ENCODE measurements at regions not wholly inside any gene's neighbourhood (a gene's known extent, or its start where the extent isn't known, plus 50 kb on each side); places are given as distances from the start of the nearest gene placed in this dataset.

DNA sequence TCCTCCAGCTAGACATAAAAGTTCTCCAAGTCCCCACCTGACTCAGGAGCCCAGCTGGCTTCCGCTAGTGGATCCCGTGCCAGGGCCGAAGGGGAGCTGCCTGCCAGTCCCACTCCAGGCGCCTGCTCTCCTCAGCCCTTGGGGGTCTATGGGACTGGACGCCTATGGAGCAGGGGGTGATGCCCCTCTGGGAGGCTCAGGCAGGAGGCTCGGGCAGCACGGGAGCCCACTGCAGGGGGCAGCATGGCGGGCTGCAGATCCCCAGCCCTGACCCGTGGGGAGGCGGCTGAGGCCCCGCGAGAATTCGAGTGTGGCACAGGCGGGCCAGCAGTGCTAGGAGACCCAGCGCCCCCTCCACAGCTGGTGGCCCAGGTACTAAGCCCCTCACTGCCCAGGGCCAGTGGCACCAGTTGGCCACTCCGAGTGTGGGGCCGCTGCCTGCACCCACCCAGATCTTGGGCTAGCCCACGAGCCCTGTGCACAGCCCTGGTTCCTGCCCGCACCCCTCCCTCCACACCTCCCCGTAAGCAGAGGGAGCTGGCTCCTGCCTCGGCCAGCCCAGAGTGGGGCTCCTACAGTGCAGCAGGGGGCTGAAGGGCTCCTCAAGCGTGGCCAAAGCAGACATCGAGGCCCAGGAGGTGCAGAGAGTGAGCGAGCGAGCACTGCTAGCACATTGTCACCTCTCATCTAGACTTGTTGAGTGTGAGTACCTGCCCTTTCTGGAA, 221.3 kb upstream of the NSMCE3 start:
- Mint-ChIP-seq H3K27ac (no peak overlapping the region), H3K9me3 (no peaks in the 10 kb centered on the region), H3K36me3 (no peaks in the 10 kb centered on the region)
- DNase-seq (ENCODE audit: low spot score in 2 of 2): no peak
- no peak for ATAC-seq

DNA sequence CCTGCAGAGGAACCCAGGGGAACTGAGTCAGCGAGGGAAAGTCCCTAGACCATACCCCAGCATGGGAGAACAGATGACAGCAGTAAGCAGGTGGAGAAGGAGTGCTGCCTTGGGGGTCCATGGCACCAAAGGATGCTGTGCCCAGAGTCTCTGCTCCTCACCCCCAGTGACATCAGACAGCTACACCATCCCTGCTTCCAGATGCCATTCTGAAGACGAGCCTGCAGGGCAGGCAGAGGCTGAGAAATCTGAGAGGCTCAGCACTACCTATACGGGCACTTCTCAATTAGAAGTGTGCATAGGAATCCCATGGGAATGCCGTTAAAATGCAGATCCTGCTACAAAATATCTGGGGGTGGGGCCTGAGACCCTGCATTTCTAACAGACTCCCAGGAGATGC, 211.3 kb upstream of the NSMCE3 start:
- H3K36me3 Mint-ChIP-seq: no peaks in the 10 kb centered on the region
- ATAC-seq: no peak

DNA sequence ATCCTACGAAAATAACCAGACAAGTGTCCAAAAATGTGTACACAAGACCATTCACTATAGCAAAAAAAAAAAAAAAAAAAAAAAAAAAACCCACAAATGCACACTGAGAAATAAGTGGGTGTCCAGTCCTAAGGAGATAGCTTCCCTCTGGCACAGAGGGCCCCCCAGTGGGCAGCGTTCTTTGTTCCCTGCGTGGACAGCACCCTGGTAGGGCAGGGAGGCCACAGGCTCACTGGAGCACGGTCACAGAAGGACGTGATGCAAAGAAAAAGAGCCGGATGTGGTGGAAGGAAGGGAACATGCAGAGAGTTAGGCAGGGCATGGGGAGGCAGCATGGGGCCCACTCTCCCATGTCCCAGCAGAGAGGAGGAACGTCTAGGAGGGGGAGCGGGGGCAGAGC, 210.7 kb upstream of the NSMCE3 start:
- H3K9me3 Mint-ChIP-seq: no peaks in the 10 kb centered on the region
- no peak for DNase-seq (ENCODE audit: low spot score in 2 of 2)
- no peak overlapping the region for H3K27ac Mint-ChIP-seq
- no peak for ATAC-seq
- H3K36me3 Mint-ChIP-seq: no peaks in the 10 kb centered on the region

More for the DNA sequence above, 211.3 kb upstream of the NSMCE3 start:
- no peak for DNase-seq (ENCODE audit: low spot score in 2 of 2)
- no peaks in the 10 kb centered on the region for H3K9me3 Mint-ChIP-seq
- no peak overlapping the region for H3K27ac Mint-ChIP-seq

DNA sequence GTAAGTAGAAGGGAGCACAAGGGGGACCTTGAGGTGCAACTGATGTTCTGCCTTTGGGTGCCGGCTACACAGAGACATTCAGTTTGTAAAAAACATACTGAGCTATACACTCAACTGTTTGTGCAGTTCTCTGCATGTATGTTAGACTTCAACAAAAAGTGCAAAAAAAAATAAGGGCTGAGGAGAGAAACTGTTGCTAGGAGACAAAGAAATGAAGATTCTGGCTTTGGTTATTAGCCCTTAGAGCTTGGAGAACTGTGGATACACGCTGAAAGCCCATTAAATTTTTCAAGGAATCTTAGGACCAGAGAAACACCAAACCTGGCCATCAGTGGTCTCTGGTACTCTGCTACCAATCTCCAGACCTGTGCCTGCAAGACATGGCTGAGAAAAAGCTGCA, 207.6 kb upstream of the NSMCE3 start:
- ATAC-seq (no peak), DNase-seq (ENCODE audit: low spot score in 2 of 2) (no peak)
- Mint-ChIP-seq H3K27ac (no peak overlapping the region), H3K36me3 (no peaks in the 10 kb centered on the region), H3K9me3 (no peaks in the 10 kb centered on the region)

DNA sequence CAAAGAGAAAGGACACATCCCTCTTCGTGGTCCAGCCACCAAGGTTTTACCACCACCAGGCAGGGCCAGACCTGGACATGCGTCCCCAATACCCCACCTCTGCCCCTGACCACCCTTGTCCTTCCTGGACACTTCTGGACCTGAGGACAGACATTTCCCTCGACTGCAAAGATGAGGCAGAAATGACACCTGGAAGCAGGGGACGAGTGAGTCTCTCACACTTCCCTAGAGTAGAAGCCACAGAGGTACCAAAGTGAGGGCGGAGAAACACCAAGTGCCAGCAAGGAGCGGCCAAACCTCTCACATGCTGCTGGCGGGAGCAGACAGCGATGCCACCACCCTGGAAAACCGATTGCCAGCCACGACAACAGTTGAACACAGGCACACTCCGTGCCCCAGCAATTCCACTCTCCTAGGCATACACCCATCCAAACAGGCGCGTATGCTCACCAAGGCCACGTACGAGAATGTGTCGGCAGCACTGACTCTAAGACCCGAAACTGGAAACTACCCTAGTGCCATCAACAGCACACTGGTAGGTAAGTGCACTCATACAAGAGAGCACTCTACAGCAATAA, 207.0 kb upstream of the NSMCE3 start:
- Mint-ChIP-seq H3K9me3 (no peaks in the 10 kb centered on the region), H3K27ac (no peak overlapping the region), H3K36me3 (no peaks in the 10 kb centered on the region)
- ATAC-seq (no peak), DNase-seq (ENCODE audit: low spot score in 2 of 2) (no peak)

DNA sequence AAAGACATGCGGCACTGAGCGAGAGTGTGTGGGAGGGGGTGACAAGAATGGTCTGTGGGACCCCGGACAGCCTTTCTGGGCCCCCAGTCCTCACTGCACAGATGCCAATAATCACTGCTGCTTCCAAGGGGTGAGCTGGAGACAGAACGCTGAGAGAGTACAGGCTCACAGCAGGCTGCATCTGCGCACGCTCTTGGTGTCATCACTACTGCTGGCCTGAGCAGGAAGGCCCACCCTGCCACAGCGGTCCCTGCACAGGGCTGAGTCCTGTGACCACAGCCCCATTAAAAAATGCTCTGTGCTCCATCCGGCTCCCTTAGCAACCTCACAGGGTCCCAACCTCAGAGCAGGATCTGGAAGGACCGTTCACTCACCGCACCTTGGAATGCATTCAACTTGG, 205.5 kb upstream of the NSMCE3 start:
- Mint-ChIP-seq H3K27ac (no peak overlapping the region), H3K9me3 (no peaks in the 10 kb centered on the region), H3K36me3 (no peaks in the 10 kb centered on the region)
- DNase-seq (ENCODE audit: low spot score in 2 of 2) (no peak), ATAC-seq (no peak)

DNA sequence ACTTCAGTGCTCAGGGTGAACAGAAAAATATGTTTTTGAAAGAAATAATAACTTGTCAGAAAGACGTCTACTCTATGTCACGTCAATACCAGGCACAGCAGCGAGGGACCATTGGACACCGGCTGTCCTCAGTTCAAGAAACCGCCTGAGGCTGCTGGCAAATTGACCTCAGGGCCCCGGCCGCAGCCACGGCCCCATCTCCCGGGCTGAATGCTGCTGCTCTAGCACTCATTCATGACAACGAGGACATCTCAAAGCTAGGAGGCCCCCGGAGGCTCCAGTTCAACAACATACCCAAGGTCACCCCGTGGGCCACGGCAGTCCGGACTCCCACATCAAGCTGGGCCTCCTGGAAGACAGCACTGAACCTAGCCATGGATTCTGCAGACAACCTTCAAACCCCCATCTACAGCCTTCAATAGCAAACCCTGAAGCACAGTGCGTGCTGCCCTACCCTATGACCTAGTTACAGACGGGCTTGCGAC, 204.0 kb upstream of the NSMCE3 start:
- H3K9me3 Mint-ChIP-seq: no peaks in the 10 kb centered on the region
- no peaks in the 10 kb centered on the region for H3K36me3 Mint-ChIP-seq
- ATAC-seq: no peak
- no peak for DNase-seq (ENCODE audit: low spot score in 2 of 2)
- H3K27ac Mint-ChIP-seq: no peak overlapping the region

DNA sequence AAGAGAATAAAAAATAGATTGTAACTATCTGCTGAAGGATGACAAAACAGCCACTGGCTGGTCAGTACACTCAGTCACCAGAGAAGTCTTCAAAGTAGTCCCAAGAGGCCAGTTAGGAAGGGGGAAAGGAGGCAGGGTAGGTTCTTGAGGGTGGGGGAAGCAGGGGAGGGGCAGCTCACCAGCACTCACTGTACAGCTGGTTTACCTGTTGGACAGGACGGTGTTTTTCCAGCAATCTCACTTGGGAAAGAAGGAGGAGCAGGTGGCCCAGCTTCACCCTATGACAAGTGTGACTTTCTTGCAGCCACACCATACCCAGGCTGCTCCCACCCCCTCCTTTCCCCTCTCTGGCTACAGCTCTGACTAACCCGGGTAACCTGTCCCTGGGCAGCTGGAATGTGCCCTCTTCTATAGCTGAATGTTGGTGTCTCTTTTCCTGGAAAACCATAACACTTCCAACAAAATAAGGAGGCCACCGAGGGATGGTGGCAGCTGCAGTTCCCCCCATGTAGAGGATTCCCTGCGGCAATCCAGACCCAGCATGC, 203.4 kb upstream of the NSMCE3 start:
- Mint-ChIP-seq H3K9me3 (no peaks in the 10 kb centered on the region), H3K27ac (no peak overlapping the region), H3K36me3 (no peaks in the 10 kb centered on the region)
- ATAC-seq: no peak
- no peak for DNase-seq (ENCODE audit: low spot score in 2 of 2)

DNA sequence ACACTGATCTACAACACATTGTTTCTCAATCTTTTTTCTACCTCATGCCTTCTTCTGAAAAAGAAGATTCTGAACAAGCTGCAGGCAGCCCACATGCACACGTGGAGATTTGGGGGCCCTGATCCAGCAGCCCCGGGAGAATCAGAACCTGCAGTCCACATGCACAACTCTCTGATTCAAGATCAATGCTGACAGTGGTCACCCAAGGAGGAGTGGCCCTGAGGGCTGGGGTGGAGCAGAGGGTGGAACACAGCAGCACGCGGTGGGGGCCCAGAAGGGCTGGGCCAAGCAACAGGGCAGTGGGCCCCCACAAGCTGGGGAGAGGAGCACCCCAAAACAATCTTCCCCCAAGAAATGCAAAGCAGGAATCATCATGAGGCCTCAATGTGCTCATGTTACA, 202.1 kb upstream of the NSMCE3 start:
- no peaks in the 10 kb centered on the region for H3K9me3 Mint-ChIP-seq
- ATAC-seq (no peak), DNase-seq (ENCODE audit: low spot score in 2 of 2) (no peak)
- no peak overlapping the region for H3K27ac Mint-ChIP-seq
- H3K36me3 Mint-ChIP-seq: no peaks in the 10 kb centered on the region

DNA sequence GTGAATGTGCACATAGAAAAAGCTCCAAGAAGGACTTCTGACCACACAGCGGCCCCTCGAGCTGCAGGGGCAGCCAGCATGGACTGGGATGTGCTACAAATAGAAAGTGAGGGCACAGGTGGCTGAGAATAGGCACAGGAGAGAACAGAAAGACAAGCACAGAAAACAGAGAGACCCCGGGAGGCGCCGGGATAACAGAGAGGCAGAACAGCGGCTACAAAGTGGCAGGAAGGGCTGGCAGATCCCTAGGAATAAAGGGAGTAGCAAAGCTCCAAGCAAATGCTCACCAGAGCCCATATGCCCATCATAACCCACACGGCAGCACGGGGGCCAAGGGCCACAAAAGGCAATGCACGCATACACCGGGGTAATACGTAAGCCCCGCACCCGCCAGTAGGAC, 201.7 kb upstream of the NSMCE3 start:
- Mint-ChIP-seq H3K9me3 (no peaks in the 10 kb centered on the region), H3K36me3 (no peaks in the 10 kb centered on the region), H3K27ac (no peak overlapping the region)
- DNase-seq (ENCODE audit: low spot score in 2 of 2): no peak
- no peak for ATAC-seq

DNA sequence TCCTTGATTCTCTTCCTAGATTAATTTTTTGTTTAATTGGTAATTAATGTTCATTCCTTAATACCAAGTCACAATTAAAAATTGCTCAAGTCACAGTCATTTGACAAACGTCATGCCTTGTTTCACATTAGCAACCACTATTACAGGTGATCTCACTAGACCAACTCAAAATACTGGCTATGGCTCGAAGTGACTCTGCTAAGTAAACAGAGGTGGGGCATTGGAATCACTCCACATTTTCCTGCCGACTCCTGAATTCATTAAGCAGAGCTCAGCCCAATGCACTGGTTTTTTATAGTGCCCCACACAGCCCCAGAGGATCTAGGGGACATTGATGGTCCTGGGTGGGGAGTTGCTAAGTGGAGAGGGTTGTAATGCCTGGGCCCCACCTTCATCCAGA, 201.2 kb upstream of the NSMCE3 start:
- Mint-ChIP-seq H3K36me3 (no peaks in the 10 kb centered on the region), H3K9me3 (no peaks in the 10 kb centered on the region), H3K27ac (no peak overlapping the region)
- ATAC-seq (no peak), DNase-seq (ENCODE audit: low spot score in 2 of 2) (no peak)

DNA sequence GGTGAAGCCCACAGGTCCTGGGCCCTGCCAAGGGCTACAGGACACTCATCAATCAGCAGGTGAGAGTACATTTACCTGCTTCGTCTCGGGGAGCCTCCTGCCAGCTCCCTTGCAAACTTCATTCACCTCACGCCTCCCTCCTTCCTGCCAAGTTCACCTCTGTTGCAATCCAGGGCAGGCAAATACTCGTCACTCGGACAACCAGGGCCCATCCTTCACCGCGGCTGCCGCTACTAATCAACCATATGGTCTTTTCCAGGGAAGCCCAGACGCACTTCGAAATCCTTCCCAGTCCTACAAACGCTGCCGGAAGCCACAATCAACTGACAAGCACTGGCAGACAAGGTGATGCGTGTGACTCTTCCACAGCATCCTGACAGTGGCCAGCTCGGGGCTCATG, 200.7 kb upstream of the NSMCE3 start:
- no peaks in the 10 kb centered on the region for H3K36me3 Mint-ChIP-seq
- H3K27ac Mint-ChIP-seq: no peak overlapping the region
- no peak for ATAC-seq
- no peaks in the 10 kb centered on the region for H3K9me3 Mint-ChIP-seq
- no peak for DNase-seq (ENCODE audit: low spot score in 2 of 2)

DNA sequence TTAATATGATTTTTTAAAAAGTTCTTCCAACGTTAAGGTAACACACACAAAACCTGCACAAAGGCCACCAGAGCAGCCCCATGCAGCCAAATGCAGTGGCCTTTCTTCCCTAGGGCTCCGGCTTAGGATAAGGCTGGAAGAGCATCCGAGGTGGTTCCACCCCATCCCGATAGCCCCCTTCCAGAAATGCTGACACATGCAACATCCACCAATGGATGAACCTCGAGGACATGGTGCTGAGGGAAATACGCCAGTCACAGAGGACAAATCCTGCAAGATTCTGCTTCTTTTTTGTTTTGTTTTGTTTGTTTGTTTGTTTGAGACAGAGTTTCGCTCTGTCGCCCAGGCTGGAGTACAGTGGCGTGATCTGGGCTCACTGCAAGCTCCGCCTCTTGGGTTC, 199.3 kb upstream of the NSMCE3 start:
- no peaks in the 10 kb centered on the region for H3K36me3 Mint-ChIP-seq
- no peak for ATAC-seq
- no peaks in the 10 kb centered on the region for H3K9me3 Mint-ChIP-seq
- no peak overlapping the region for H3K27ac Mint-ChIP-seq
- no peak for DNase-seq (ENCODE audit: low spot score in 2 of 2)

DNA sequence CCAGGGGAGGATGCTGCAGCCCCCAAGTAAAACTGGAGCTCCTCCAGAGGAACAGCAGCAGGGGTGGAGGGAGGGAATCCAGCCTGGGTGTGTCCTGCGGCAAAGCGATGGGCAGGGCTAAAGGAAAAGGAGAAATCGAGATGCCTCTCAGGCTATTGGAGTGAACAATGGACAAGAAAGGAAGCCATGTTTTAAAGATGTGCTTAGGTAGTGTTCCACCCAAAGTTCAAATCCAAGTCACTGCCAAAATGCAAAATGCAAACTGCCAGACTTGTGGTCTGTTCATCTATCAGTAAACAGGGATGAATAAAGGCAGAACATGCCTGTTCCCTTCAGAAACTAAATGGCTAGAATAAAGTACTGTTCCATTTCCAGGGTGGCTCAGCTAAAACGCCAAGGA, 197.5 kb upstream of the NSMCE3 start:
- DNase-seq (ENCODE audit: low spot score in 2 of 2) (no peak), ATAC-seq (no peak)
- Mint-ChIP-seq H3K27ac (no peak overlapping the region), H3K9me3 (no peaks in the 10 kb centered on the region), H3K36me3 (no peaks in the 10 kb centered on the region)

DNA sequence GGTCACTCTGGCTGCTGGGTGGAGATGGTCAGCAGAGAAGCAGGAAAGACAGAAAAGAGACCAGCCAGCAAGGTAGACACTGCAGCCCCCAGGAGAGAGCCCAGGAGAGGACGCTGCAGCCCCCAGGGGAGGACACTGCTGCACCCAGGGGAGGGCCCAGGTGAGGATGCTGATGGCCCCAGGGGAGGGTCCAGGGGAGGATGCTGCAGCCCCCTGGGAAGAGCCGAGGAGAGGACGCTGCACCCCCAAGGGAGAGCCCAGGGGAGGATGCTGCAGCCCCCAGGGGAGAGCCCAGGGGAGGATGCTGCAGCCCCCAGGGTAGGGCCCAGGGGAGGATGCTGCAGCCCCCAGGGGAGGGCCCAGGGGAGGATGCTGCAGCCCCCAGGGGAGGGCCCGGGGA, 196.7 kb upstream of the NSMCE3 start:
- DNase-seq (ENCODE audit: low spot score in 2 of 2) (no peak), ATAC-seq (no peak)
- Mint-ChIP-seq H3K9me3 (no peaks in the 10 kb centered on the region), H3K36me3 (no peaks in the 10 kb centered on the region), H3K27ac (no peak overlapping the region)

DNA sequence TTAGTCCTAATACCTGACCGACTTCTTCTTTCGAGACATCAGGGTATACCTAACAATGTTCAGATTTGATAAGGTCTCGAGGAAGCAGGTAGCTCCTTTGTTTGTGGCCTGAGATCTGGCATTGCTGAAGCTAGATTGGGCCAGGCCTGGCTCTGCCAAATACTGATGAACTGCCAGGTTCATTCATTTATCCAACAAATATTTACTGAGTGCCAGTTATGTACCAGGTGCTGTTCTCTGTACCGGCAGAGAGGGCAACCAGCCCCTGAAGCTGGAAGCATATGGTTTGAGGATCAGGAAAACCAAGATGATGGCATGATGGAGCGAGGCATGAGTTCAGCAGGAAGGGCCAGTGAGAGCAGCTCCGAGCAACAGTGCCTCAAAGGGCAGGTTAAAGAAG, 196.2 kb upstream of the NSMCE3 start:
- no peaks in the 10 kb centered on the region for H3K9me3 Mint-ChIP-seq
- no peak for ATAC-seq

DNA sequence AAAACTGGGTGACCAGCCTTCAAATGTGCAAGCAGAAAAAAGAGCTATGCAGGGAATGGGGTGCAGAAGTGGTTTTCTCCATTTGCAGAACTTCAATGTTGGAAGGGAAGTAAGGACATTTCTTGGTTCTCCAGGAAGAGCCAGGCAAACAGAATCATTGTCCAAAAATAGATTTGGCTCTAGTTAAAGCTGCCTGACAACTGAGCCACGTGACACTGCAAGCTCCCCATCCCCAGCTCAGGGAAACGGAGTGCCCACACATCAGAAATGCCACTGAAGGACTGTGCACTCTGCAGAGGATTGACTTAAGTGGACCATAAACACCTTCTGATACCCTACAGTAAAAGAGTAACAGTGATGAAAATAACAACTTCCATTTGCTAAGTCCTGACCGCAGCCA, 195.6 kb upstream of the NSMCE3 start:
- ATAC-seq (no peak), DNase-seq (ENCODE audit: low spot score in 2 of 2) (no peak)
- no peak overlapping the region for H3K27ac Mint-ChIP-seq
- no peaks in the 10 kb centered on the region for H3K36me3 Mint-ChIP-seq
- no peaks in the 10 kb centered on the region for H3K9me3 Mint-ChIP-seq

More for the DNA sequence above, 196.2 kb upstream of the NSMCE3 start:
- Mint-ChIP-seq H3K27ac (no peak overlapping the region), H3K36me3 (no peaks in the 10 kb centered on the region)
- no peak for DNase-seq (ENCODE audit: low spot score in 2 of 2)

DNA sequence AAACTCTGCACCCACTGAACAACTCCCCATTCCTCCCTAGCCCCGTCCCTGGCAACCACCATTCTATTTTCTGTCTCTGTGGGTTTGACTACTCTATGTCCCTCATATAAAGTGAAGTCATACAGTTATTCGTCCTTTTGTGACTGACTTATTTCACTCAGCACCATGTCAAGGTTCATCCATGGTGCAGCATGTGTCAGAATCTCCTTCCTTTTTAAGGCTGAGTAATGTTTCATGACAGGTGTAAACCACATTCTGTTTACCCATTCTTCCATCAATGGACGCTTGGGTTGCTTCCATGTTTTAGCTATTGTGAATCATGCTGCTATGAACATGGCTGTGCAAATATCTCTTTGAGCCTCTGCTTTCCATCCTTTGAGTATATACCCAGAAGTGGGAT, 192.3 kb upstream of the NSMCE3 start:
- Mint-ChIP-seq H3K9me3 (no peaks in the 10 kb centered on the region), H3K36me3 (no peaks in the 10 kb centered on the region), H3K27ac (no peak overlapping the region)
- ATAC-seq (peak in 1 of 2 donors; percentile 56), DNase-seq (ENCODE audit: low spot score in 2 of 2) (no peak)

Measured in activated naive CD4-positive, alpha-beta T cell treated with anti-CD3 and anti-CD28 coated beads, Interleukin-2, amount 50 U/mL, for 72 hours (primary cell).